ENCODE measurements at regions not wholly inside any gene's neighbourhood (a gene's known extent, or its start where the extent isn't known, plus 50 kb on each side); places are given as distances from the start of the nearest gene placed in this dataset.

DNA sequence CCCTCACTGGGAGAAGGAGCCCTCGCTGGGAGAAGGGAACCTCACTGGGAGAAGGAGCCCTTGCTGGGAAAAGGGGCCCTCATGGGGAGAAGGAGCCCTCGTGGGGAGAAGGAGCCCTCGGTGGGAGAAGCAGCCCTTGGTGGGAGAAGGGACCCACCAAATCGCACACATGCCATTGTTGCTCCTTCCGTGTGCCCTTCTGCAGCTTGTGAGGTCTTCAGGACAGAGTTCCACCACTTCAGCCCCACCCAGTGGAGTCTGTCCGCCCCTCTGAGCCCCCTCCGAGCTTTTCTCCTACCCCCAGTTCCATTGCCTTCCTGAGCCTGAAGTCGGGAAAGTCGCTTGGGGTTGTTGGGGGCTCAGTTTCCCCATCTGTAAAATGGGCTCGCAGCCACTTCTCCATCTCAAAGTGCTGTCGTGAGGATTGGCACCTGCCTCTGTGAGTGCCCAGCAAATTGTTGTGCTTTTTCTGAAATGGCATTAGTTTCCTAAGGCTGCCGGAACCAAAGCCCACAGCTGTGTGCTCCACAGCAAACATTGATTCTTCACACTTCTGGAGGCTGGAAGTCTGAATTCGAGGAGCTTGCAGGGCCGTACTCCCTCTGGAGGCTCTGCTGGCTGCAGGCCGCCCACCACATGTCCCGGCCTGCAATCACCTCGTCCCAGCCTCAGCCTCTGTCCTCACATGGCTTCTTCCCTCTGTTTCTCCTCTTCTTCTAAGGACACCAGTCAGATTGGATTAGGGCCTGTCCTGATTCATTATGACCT lies 124.7 kb upstream of the PMEPA1 start:
- TF ChIP-seq EZH2phosphoT487 (IDR thresholded peaks at IDR 0.05; ENCODE audit: borderline replicate concordance, low read depth, low read length): no peak
- TF ChIP-seq, protein P1, sequence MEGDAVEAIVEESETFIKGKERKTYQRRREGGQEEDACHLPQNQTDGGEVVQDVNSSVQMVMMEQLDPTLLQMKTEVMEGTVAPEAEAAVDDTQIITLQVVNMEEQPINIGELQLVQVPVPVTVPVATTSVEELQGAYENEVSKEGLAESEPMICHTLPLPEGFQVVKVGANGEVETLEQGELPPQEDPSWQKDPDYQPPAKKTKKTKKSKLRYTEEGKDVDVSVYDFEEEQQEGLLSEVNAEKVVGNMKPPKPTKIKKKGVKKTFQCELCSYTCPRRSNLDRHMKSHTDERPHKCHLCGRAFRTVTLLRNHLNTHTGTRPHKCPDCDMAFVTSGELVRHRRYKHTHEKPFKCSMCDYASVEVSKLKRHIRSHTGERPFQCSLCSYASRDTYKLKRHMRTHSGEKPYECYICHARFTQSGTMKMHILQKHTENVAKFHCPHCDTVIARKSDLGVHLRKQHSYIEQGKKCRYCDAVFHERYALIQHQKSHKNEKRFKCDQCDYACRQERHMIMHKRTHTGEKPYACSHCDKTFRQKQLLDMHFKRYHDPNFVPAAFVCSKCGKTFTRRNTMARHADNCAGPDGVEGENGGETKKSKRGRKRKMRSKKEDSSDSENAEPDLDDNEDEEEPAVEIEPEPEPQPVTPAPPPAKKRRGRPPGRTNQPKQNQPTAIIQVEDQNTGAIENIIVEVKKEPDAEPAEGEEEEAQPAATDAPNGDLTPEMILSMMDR (conservative IDR thresholded peaks at IDR 0.05; ENCODE audit: low read length): no peak

Data from OCI-LY7 (cell line).